HG03432 (cell line): ENCODE measurements at regions not wholly inside any gene's neighbourhood (a gene's known extent, or its start where the extent isn't known, plus 50 kb on each side); places are given as distances from the start of the nearest gene placed in this dataset.
"Not testable (repeated sequence)": the region's sequence is repeated elsewhere in the genome, so short reads cannot be mapped to it uniquely, and the experiment has no call there.

Experiments used
- ATAC-seq: cut with Tn5 transposase; IDR thresholded peaks from one replicate; pipeline ENCODE4 v1.9.1; 2021; ENCODE audit warnings: mild to moderate bottlenecking, moderate library complexity; ENCODE audit not compliant: unreplicated experiment

DNA sequence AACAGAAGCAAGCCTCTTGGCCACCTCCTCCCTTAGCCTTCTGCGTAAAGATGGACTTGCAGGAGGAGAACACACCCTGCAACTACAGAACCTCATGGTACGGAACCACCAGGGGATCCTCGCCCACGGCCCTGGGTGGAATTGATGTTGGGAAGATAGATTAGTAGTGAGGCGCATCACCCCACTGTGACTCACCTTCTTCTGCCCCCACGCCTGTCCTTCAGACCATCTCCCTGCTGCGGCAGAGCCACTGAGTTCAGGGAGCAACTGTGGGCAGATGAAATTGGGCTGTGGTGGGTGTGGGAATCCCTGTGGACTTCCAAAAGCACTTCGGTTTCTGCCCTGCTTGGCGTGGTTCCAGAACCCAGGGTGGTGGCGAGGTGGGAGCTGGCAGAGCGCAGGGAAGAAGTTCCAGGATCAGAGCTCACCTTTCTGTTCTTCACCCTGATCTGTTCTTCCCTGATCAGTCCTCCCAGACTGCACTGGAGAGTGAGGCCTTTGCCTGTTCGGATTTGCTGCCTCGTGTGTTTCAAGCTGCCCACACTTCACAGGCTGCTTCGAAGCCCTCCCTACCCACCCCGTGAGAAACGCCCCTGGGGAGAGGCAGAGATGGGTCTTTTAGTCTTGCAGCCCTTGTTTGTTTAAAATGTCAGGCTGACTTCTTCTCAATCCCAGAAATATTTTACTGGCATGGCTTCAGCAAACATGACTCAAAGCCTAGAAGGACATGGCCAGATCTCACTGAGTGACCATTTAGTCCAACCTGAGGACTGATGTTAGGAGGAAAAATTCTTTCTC, 92.8 kb upstream of the MLN start:
- no peak for ATAC-seq

DNA sequence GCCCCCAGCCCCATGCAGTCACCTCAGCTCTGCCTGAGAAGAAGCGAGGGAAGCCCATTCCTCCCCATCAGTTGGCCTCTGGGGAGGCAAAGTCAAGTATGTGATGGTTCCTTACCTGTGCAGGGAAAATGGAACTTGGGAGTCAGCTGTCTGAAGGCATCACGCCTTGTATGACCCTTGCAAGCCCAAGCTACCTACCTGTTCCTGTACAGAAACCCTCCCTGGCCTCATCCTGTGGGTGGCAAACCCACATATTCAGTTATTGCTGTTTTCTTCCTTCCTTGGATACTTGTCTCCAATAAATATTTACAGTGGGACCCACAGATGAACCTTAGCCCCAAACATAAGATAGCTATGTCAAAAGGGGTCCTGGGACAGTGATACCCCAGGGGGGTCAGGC, 92.2 kb upstream of the MLN start:
- no peak for ATAC-seq

DNA sequence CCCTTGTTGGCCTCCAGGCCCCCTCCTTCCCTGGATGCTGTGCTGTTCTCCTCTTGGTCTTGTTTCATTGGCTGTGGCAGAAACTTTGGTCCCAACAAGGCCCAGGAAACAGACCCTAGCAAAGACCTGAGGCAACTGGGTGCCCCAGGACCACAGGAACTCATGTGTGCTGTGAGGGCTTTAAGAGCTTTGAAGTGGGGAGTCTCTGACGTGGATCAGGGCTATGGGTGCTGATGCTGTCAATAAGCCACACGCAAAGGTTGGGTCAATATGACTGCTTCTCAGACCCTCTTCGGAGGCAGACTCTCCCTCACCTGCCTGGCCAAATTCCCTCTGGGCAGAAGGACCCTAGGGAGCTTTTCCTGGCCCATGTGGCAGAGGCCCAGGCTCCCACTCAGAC, 91.5 kb upstream of the MLN start:
- no peak for ATAC-seq

DNA sequence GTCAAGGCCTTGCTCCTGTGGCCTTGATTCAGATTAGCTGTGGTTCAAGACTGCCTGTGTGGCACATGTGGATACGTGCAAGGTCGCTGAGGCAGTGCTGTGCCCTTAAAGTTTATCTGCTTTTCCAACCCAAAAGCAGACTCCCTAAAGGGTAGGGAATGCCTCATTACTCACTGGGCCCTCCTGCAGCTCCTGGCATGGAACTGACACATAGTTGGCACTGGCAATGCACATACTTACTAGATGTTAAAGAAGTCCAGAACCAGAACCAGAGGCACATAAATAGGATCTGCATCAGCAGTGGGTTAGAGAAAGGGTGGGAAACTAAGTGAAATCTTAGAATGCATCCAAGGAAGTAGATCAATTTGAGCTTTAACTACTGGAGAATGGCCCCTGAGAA, 90.6 kb upstream of the MLN start:
- ATAC-seq = no peak

DNA sequence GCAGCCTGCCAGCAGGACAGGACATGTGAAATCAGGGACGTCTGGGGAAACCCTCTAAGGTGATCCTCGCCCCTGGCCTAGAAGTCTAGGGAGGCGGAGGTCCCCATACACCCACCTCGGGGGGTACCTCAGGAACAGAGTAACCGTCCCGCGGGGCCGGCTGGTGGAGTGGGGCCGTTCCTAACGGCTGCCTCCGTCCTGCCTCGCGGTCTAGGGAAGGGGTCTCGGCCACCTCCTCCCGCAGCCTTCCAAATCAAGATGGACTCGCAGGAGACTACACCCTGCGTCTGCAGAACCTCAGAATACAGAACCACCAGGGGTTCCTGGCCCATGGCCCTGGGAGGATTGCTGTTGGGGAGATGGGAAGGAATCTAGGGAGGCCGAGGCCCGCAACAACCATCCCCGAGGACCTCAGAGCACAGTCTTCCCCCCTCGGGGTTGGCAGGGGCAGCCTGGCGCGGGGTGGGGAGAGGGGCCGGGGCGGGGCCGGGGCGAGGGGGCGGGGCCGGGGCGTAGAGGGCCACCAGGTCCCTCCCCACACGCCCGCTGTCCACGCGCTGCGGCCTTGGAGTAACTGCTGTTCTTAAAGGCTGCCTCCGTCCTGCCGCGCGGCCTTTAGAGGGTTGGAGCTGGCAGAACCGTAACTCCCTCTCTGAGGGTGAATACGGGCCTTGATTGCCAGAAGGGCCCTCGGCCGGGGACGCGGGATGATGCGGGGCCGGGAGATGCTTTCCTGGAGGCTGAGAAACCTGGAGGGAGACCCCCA, 89.0 kb upstream of the MLN start:
- no peak for ATAC-seq

DNA sequence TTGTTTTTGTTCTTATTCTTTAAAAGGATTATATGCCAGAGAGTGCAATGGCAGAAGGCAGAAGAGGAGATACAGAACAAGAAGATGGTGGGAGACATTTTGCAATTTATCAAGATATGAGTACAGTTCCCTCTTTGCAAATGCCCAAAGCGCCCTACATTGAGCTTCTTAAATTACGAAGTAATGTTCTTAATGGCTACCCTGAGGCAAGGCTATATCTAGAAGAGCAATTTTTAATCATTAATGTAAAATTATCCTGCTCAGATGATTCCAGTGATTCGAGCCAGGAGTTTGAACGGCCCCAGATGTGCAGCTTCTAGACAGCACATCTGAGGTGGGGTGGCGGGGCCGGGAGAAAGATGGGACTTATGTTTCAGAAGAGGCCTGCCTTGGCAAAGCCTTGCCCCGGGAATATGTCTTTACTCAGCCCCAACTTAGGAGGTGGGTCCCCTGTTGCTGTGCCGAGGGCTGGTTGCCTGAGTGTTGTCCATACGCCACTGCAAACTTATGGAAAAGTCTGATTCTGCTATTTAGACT, 84.9 kb upstream of the MLN start:
- no peak for ATAC-seq

DNA sequence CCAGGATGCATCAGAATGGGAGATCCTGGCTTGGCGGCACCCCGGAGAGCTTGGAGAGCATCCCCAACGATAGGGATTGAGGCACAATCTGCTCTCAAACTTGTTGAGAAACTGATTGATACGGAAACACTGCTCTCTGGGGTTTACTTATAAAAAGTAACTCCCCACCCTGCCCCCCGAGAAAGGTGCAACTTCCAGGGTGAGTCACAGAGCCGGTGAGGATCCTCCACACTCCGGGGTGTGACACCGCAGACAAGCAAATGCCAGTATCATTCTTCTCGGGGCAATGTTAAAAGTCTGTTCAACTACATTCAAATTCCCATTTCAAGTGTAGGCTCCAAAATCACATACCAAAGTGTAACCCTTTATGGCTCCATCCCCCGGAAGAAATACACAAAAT, 84.4 kb upstream of the MLN start:
- no peak for ATAC-seq

DNA sequence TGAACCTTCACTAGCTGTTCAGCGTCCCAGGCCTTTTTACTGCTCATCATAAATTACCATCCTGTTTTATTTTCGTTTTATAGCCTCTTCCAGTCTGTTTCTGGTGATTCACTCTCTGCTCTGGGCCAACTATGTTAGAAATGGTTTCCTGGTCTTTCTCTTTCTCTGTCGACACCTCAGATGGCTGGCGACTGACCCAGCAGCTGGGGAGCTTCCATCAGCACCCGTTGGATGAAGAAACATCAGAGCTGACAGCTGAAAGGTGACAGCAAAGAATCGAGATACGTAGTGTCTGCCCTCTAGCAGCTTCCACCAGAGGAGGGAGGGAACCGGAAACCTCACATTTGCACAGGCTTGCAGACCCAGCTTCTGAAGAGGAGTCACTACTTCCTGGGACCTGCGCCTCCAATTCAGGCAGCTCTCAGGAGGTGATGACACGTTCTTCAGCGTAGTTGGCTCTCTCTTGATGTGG, 82.9 kb upstream of the MLN start:
- no peak for ATAC-seq

DNA sequence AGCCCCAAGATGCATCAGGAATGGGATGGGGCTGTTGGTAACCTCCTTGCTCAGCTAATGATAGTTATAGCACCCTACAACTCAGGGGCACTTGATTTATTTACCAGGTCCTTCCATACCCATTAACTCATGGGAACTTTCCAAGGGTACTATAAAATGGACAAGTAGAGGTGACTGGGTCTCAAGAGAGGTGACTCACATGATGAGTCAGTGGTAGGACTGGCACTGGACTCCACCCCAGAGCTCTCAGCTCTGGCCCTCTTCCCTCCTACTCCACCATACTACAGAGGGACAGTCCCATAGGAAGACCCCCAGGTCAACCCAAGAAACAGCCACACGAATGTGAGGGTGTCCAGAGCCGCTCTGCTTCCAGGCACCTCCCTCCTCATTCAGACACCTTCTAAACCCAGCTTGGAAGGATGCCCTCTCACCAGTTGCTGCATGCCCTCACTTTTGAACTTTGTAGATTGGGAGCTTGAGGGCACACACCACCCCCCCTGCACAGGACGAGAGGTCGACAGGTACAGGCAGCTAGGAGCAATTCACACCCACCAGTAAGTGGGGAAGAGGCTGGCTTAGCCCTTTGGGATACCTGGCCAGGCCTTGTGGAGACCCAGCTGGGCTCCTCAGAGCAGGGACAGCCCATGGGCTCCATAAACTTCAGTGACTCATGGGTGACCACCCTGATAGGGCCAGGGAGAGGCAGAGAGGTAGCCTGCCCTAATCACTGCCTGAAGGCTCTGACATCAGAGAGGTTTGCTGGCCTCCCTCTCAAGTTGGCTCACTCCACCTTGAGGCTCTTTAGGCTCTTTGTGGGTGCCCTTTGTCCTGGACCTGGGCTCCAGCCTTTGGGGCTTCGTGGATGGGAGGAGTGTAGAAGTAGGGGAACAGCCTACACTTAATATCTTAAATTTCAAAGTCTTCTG, 81.6 kb upstream of the MLN start:
- ATAC-seq = no peak

DNA sequence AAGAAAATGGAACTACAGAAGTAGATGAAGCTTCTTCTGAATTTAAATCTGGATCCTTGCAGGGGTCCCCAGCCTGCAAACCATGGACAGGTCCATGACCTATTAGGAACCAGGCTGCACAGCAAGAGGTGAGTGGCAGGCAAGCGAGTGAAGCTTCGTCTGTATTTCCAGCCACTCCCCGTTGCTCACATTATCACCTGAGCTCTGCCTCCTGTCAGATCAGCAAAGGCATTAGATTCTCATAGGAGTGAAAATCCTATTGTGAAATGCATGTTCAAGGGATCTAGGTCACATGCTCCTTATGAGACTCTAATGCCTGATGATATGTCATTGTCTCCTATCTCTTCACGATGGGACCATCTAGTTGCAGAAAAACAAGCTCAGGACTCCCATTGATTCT, 79.8 kb upstream of the MLN start:
- ATAC-seq = not testable (repeated sequence)

DNA sequence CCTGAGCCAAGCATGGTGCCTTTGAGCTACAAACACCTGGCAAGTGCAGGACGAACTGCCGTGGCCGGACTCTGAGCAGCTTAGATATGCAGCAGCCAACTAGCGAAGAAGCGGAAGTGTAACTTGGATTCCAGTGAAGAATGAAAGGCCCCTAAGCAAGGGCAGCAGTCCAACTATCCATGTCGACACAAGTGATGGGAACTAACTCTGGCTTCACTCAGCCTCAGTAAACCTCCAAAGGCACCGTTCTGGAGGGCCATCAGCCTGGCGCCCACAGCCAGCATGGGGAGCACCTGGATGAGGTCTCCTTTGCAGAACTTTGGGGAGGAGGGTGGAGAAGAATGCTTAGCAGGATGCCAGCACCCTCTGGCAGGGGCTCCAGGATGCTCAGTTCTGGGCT, 78.4 kb upstream of the MLN start:
- no peak for ATAC-seq

DNA sequence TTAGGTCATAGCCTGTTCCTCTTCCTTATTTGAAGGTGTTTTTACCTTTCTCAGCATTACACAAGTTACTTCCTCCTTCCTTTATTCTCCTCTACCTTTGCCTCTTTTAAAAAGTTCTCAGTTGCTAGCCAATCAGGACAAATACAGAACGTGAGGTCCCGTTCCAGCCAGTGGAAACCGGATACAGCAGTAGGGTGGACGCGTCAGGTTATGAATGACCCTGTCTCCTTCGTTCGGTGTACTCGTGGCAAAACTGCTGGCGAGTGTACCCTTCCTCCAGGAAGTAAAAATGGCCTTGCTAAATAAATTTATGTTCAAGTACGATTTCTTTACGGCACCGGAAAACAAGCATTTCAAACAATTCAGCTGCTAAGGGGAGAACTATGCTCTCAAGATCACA, 77.0 kb upstream of the MLN start:
- ATAC-seq = no peak

DNA sequence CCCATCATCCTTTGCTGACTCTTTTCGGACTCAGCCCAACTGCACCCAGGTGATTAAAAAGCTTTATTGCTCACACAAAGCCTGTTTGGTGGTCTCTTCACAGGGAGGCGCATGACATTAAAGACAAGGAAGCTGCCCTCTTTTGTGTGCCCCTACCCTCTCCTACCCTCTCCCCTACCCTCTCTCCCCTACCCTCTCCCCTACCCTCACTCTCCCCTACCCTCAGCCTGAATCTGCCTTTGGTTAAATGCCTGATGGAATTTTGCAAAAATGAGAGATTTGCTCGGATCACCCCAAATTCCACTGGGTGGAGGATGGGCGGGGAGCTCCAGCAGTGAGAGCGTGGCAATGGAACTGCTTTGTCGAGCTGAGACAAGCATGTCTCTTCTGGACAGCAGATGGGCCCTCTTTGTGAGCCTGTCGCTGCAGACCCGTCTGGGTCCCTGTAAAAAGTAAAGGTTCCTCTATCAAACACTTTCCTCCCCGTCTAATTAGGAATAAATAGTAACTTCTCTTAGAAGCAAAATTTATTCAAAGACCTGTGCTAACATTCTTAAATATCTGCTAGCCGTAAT, 76.4 kb upstream of the MLN start:
- ATAC-seq = no peak

DNA sequence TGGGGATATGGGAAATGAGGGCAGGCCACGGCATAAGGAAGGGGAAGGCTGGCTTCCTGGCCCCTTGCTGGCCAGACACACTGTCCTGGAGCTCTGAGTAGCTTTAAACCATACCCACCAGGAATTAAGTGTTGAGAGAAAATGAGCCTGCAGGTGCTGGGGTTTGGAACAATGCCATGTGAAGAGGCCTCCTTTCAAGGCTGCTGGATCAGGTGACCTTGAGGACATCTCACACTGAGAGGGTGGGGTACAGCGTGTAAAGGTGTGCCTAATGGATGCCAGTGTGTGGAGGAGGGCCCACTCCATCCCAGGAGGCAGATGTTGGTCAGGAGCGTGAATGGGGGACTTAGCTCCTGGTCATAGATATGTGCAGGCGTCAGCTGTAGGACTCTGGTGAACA, 74.8 kb upstream of the MLN start:
- ATAC-seq = no peak

DNA sequence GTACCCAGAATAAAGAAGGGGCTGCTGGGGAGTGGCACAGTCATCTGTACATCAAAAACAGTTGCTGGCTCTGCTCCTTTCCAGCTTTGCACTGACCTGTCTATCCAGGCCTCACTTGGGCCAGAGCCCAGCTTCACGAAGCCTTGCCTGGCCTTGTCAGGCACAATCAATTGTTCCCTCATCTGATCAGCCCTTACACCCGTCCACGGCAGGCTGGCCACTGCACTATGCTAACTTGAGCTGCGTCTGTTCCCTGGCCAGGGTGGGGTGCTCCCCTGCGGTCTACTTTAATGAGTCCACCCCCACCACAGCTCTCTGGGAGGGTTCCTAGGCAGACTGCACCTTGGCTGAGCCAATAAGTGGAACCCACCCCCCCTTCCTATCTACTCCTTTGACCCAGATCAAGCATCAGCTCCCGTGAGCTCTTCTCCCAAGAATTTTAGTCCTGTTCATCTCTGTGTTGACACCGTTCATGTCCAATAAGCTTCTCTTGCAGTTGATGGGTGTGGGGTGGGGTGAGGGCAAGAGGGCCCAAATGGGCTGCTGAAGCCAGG, 74.3 kb upstream of the MLN start:
- no peak for ATAC-seq

DNA sequence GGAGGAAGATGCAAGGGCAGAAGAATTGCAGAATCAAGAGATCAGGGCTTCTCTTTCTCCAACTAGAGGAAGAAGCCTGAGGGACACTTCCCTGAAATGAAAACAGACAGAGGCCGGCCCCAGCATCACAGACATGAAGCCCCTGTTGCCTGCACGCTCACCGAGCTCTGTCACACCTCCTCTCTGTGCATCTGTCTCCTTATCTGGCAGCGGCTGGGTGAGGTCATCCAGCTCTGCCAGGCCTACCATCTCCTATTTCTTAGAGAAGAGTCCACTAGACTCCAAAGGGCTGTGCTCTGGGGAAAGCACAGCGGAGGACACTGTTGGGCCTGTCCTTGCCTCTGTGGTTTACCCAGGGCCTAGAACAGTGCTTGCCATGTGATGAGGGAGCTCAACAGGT, 71.9 kb upstream of the MLN start:
- ATAC-seq = no peak

DNA sequence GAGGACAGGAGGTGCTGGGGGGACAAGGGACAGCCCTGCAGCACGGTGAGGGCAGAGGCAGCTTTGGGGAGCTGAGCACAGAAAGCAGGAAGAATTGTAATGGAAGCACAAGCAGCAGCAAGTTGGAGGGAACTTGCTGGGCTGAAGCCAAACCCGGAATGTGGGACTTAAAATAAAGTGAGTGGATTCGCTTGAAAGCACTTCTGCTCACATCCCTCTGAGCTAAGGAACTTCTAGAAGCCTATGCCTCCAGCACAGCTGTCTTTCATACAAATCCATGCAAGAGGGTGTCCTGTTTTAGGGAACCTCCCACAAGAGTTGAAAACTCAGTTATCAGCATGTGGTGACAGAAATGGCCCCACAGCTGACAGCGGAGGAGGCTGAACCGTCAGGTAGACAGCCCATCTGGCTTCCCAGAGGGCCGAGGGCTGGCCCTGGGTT, 71.4 kb upstream of the MLN start:
- ATAC-seq = no peak

DNA sequence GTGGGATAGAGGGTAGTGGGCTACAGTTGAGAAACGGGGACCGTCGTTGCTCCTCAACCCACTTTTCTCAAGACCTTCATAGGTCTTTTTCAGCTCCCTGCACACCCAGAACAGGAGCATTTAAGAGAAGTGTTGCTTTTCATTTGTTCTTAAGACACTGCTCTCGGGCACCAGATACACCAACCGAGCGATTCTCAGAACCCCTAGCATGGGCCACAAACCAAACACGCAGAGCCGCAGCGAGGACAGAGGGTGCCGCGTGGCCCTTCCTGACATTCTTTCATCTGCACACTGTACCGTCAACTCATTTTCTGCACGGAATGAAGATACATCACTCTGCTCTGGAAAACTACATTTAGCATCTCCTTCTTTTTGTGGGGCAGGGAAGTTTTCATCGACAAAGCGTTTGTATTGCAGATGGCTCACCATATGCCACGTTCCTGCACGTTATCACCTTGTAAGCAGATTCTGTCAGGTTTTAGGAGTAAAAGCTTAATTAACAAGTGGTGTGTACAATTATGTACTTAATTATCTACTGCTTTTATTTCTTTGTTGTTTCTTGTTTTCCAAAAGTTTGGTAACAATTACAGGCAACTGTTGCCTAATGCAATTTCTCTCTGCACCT, 70.4 kb upstream of the MLN start:
- ATAC-seq = no peak

DNA sequence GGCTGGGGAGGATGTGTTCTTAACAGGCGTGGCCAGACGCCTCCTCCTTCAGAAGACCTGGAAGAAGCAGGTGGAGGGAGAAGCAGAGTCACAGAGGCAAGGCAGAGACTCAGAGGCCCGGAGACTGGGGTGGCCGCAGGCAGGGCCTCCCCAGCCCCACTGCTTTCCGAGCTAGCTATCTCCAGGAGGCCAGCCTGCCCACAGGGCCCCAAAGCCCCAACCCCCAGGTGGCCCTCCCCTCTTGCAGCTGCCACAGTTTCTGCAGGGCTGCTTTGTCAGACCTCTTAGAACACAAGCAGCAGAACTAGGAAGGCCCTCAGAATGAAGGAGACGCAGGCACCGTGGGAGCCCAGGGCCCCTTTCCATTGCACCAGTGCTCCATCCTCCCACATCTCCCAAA, 69.0 kb upstream of the MLN start:
- ATAC-seq = no peak
